GM12878 (cell line): ENCODE measurements at regions not wholly inside any gene's neighbourhood (a gene's known extent, or its start where the extent isn't known, plus 50 kb on each side); places are given as distances from the start of the nearest gene placed in this dataset.

ENCODE experiments used
- ATAC-seq: fragments of 200-7000 bp; cut with Tn5 transposase; 3 replicates; pipeline ENCODE4 v1.9.1; 2020; ENCODE audit warnings: mild to moderate bottlenecking, moderate library complexity
- BruUV-seq: library from RNA; stranded (reverse); fragments of 400-500 nt; replicated peaks from 2 replicates; lab custom pipeline; 2021; lab: Mats Ljungman, UMichigan
- CTCF ChIA-PET: fragments of 300-600 bp; sonication (Branson Sonifier 250); formaldehyde crosslinking; extraction: SDS; loops from one replicate; lab custom pipeline; 2021; ENCODE audit warnings: inconsistent platforms; lab: Yijun Ruan, JAX
- POLR2A ChIA-PET: fragments of 350-600 bp; formaldehyde crosslinking; extraction: SDS; loops from one replicate; lab custom pipeline; 2021; ENCODE audit warnings: inconsistent platforms; lab: Charles Lee
- RAD21 ChIA-PET: fragments of 300-600 bp; sonication (Branson Sonifier 250); formaldehyde crosslinking; loops from one replicate; lab custom pipeline; 2023; ENCODE audit warnings: antibody characterized with exemption; ENCODE audit not compliant: unreplicated experiment; lab: Charles Lee
- SMC1A ChIA-PET: fragments of 300-600 bp; sonication (Branson Sonifier 250); formaldehyde crosslinking; loops from one replicate; lab custom pipeline; 2023; ENCODE audit not compliant: unreplicated experiment, uncharacterized antibody; lab: Charles Lee
- DNase-seq: peaks from one replicate; pipeline ENCODE4 v3.0.0-alpha.2; 2011; ENCODE audit warnings: low read depth, low spot score
- FAIRE-seq: peaks from 3 replicates; lab custom pipeline; 2011; peaks lifted over from hg19 to GRCh38; lab: Jason Lieb, UNC
- H2AFZ ChIP-seq: 2 replicates; pipeline ENCODE4 v1.6.0; 2011; ENCODE audit warnings: low read depth, low read length, control low read depth; ENCODE audit not compliant: control insufficient read depth
- H3K27ac ChIP-seq: 2 replicates; pipeline ENCODE4 v1.5.1; 2011; ENCODE audit warnings: control low read depth; ENCODE audit not compliant: control insufficient read depth, insufficient read depth
- H3K27me3 ChIP-seq, 2 experiments: replicated peaks in 1 of 2; 2 replicates each; pipeline versions ENCODE4 v1.6.0 to v1.6.1; 2011; ENCODE audit warnings: low read length in 1 of 2; ENCODE audit not compliant: control insufficient read depth in 2 of 2, insufficient read depth in 2 of 2
- H3K36me3 ChIP-seq, 2 experiments: 2 replicates each; pipeline ENCODE4 v1.5.1; 2011; ENCODE audit warnings: low read length in 1 of 2; ENCODE audit not compliant: control insufficient read depth in 2 of 2, insufficient read depth in 2 of 2
- H3K4me1 ChIP-seq: 2 replicates; pipeline ENCODE4 v1.6.1; 2011; ENCODE audit warnings: mild to moderate bottlenecking, low read length, moderate library complexity, mixed read lengths; ENCODE audit not compliant: control insufficient read depth, insufficient read depth
- H3K4me2 ChIP-seq: 2 replicates; pipeline ENCODE4 v1.6.0; 2011; ENCODE audit warnings: control low read depth; ENCODE audit not compliant: control insufficient read depth, insufficient read depth
- H3K4me3 ChIP-seq: fragments of 200-600 bp; sonication (generic); 2 replicates; pipeline ENCODE4 v1.5.1; 2016
- H3K79me2 ChIP-seq: 2 replicates; pipeline ENCODE4 v1.6.0; 2011; ENCODE audit warnings: low read length; ENCODE audit not compliant: control insufficient read depth, insufficient read depth
- H3K9ac ChIP-seq: 2 replicates; pipeline ENCODE4 v1.8.0; 2011; ENCODE audit warnings: low read length, control low read depth, mixed read lengths; ENCODE audit not compliant: control insufficient read depth, insufficient read depth
- H3K9me3 ChIP-seq: replicated peaks from 3 replicates; pipeline ENCODE4 v1.5.1; 2011; ENCODE audit warnings: mild to moderate bottlenecking, low read length; ENCODE audit not compliant: control insufficient read depth, insufficient read depth
- H4K20me1 ChIP-seq: 2 replicates; pipeline ENCODE4 v1.6.0; 2011; ENCODE audit not compliant: control insufficient read depth, insufficient read depth
- BCL11A ChIP-seq: IDR thresholded peaks from 2 replicates; pipeline ENCODE4 v1.6.1; 2011; ENCODE audit warnings: low read depth, low read length
- CHD2 ChIP-seq: IDR thresholded peaks from 2 replicates; pipeline ENCODE4 v1.6.1; 2011; ENCODE audit warnings: low read depth, low read length, improper control_type of control experiment, borderline replicate concordance
- CREB1 ChIP-seq: IDR thresholded peaks from 2 replicates; pipeline ENCODE4 v1.6.1; 2012; ENCODE audit warnings: low read depth, mild to moderate bottlenecking, inconsistent platforms
- EGR1 ChIP-seq, 2 experiments: IDR thresholded peaks; 1 replicate in 1 of 2; 2 replicates in 1 of 2; pipeline ENCODE4 v1.6.1; 2011 to 2012; ENCODE audit warnings: low read depth in 2 of 2, low read length in 2 of 2, borderline replicate concordance in 1 of 2, mild to moderate bottlenecking in 1 of 2, moderate library complexity in 1 of 2
- ELK1 ChIP-seq: IDR thresholded peaks from 2 replicates; pipeline ENCODE4 v1.6.1; 2012; ENCODE audit warnings: low read depth, low read length, improper control_type of control experiment
- EP300 ChIP-seq, 2 experiments: fragments of 150-350 bp in 1 of 2; IDR thresholded peaks; 2 replicates each; pipeline ENCODE4 v1.6.1; 2011 to 2012; ENCODE audit warnings: low read depth in 2 of 2, low read length in 2 of 2, borderline replicate concordance in 1 of 2, improper control_type of control experiment in 1 of 2, inconsistent platforms in 1 of 2; ENCODE audit not compliant: control insufficient read depth in 1 of 2
- NR2C1 ChIP-seq: fragments of 450-650 bp; IDR thresholded peaks from 2 replicates; pipeline ENCODE4 v1.6.1; 2017; ENCODE audit warnings: antibody characterized with exemption, mild to moderate bottlenecking, moderate library complexity
- NR2F1 ChIP-seq: fragments of 450-650 bp; conservative IDR thresholded peaks from 2 replicates; pipeline ENCODE4 v1.6.1; 2017; ENCODE audit warnings: mild to moderate bottlenecking
- PAX8 ChIP-seq: fragments of 450-650 bp; IDR thresholded peaks from 2 replicates; pipeline ENCODE4 v1.6.1; 2017; ENCODE audit warnings: mild to moderate bottlenecking, moderate library complexity
- POLR2AphosphoS5 ChIP-seq: IDR thresholded peaks from 2 replicates; pipeline ENCODE4 v1.6.1; 2011; ENCODE audit warnings: mild to moderate bottlenecking, low read length, inconsistent platforms
- RFX5 ChIP-seq: IDR thresholded peaks from 2 replicates; pipeline ENCODE4 v1.6.1; 2011; ENCODE audit warnings: low read depth, low read length, improper control_type of control experiment
- SREBF2 ChIP-seq: IDR thresholded peaks from 2 replicates; pipeline ENCODE4 v1.6.1; 2012; ENCODE audit warnings: mild to moderate bottlenecking, low read length
- ZNF274 ChIP-seq: IDR thresholded peaks from one replicate; pipeline ENCODE4 v1.8.0; 2011; ENCODE audit not compliant: insufficient read length, insufficient read depth
- whole genome bisulfite sequencing: methylation state at CpG from one replicate; pipeline ENCODE4 v1.1.6; 2016; ENCODE audit warnings: low lambda C conversion rate; ENCODE audit not compliant: insufficient replicate concordance, insufficient coverage; ENCODE audit errors: missing lambda C conversion rate; 5-methylcytosine and 5-hydroxymethylcytosine counted together
- in situ Hi-C: fragments of 300-500 bp; cut with MboI; formaldehyde crosslinking; loops from 9 replicates; pipeline ENCODE4 v1.14.3; 2018; ENCODE audit warnings: mixed read lengths
- intact Hi-C: fragments of 100-400 bp; cut with micrococcal nuclease; formaldehyde crosslinking; loops from one replicate; pipeline ENCODE4 v1.14.2; 2022; ENCODE audit not compliant: unreplicated experiment
- TF ChIP-seq, protein P1 (sequence below): fragments of 450-650 bp; IDR thresholded peaks from 2 replicates; pipeline ENCODE4 v1.6.1; 2017; ENCODE audit warnings: antibody characterized with exemption, mild to moderate bottlenecking, moderate library complexity

GRCh38 chr5:7214906-7215416 lies 181.0 kb upstream of the ADCY2 start:
- ChIA-PET CTCF (interaction anchor here (0.7 kb wide), 1 partner anchor 221 kb away, joined by 3 read pairs; no protein-coding TSS in a partner anchor), RAD21 (no interaction called here), SMC1A (no interaction called here), POLR2A (no interaction called here)
- no TSS peak for BruUV-seq
- FAIRE-seq, result no peak
- WGBS, result 38% methylated on average over 7 of the region's 7 CpGs
- no peaks in the 10 kb centered on the region for H3K36me3 ChIP-seq
- no peak for DNase-seq
- H3K27ac ChIP-seq, result no peak overlapping the region
- H3K27me3 ChIP-seq, result no peaks in the 10 kb centered on the region
- no peaks in the 10 kb centered on the region for H3K79me2 ChIP-seq
- H3K4me2 ChIP-seq, result no peak overlapping the region
- H4K20me1 ChIP-seq, result no peaks in the 10 kb centered on the region
- no peaks in the 10 kb centered on the region for H3K9me3 ChIP-seq
- in situ Hi-C loops, result no loop called here
- no peak overlapping the region for H3K9ac ChIP-seq
- no peaks in the 10 kb centered on the region for H3K4me1 ChIP-seq
- H3K4me3 ChIP-seq, result no peak overlapping the region
- intact Hi-C loops, result no loop called here
- TF ChIP-seq NR2F1 (no peak), PAX8 (no peak), CHD2 (no peak), ZNF274 (no peak), BCL11A (no peak), ELK1 (no peak), NR2C1 (no peak), RFX5 (no peak), SREBF2 (no peak), EGR1 (IDR thresholded peaks at IDR 0.05; ENCODE audit: borderline replicate concordance in 1 of 2, low read depth in 2 of 2, low read length in 2 of 2) (no peak), EP300 (IDR thresholded peaks at IDR 0.05; ENCODE audit: borderline replicate concordance in 1 of 2, control insufficient read depth in 1 of 2, low read depth in 2 of 2, low read length in 2 of 2) (no peak), CREB1 (no peak), POLR2AphosphoS5 (no peak)
- TF ChIP-seq, protein P1, sequence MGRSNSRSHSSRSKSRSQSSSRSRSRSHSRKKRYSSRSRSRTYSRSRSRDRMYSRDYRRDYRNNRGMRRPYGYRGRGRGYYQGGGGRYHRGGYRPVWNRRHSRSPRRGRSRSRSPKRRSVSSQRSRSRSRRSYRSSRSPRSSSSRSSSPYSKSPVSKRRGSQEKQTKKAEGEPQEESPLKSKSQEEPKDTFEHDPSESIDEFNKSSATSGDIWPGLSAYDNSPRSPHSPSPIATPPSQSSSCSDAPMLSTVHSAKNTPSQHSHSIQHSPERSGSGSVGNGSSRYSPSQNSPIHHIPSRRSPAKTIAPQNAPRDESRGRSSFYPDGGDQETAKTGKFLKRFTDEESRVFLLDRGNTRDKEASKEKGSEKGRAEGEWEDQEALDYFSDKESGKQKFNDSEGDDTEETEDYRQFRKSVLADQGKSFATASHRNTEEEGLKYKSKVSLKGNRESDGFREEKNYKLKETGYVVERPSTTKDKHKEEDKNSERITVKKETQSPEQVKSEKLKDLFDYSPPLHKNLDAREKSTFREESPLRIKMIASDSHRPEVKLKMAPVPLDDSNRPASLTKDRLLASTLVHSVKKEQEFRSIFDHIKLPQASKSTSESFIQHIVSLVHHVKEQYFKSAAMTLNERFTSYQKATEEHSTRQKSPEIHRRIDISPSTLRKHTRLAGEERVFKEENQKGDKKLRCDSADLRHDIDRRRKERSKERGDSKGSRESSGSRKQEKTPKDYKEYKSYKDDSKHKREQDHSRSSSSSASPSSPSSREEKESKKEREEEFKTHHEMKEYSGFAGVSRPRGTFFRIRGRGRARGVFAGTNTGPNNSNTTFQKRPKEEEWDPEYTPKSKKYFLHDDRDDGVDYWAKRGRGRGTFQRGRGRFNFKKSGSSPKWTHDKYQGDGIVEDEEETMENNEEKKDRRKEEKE, result no peak
- ATAC-seq, result no peak
- H2AFZ ChIP-seq, result no peak overlapping the region
